Lung (tissue), 11 donors: ENCODE measurements at regions not wholly inside any gene's neighbourhood (a gene's known extent, or its start where the extent isn't known, plus 50 kb on each side); places are given as distances from the start of the nearest gene placed in this dataset.

Experiments
- ATAC-seq: fragments of 200-7000 bp; cut with Tn5 transposase; one replicate; pipeline ENCODE4 v1.9.1; 2020; ENCODE audit warnings: moderate number of reproducible peaks; ENCODE audit not compliant: insufficient read depth, low FRiP score
- DNase-seq, 3 donors: peaks; one replicate each; pipeline ENCODE4 v3.0.0-alpha.2; 2013 to 2017
- H3K27ac ChIP-seq, 2 donors: one replicate each; pipeline ENCODE4 v1.5.1; 2013; ENCODE audit warnings: mild to moderate bottlenecking in 2 of 2, moderate library complexity in 2 of 2, control low read depth in 1 of 2, inconsistent platforms in 1 of 2, low read depth in 1 of 2, low read length in 1 of 2
- H3K27me3 ChIP-seq, 3 donors: one replicate each; pipeline ENCODE4 v1.5.1; 2013; ENCODE audit warnings: low read length in 2 of 3; ENCODE audit not compliant: control insufficient read depth in 3 of 3, insufficient read depth in 3 of 3
- H3K36me3 ChIP-seq, 4 donors: one replicate each; pipeline ENCODE4 v1.5.1; 2013; ENCODE audit warnings: low read length in 4 of 4, mild to moderate bottlenecking in 1 of 4, moderate library complexity in 1 of 4; ENCODE audit not compliant: control insufficient read depth in 4 of 4, insufficient read depth in 4 of 4
- H3K4me1 ChIP-seq, 5 donors: one replicate each; pipeline ENCODE4 v1.5.1; 2013; ENCODE audit warnings: low read length in 5 of 5, mild to moderate bottlenecking in 2 of 5, moderate library complexity in 1 of 5; ENCODE audit not compliant: control insufficient read depth in 5 of 5, insufficient read depth in 5 of 5
- H3K4me3 ChIP-seq: one replicate; pipeline ENCODE4 v1.5.1; 2013; ENCODE audit warnings: mild to moderate bottlenecking, control low read depth, moderate library complexity
- H3K9ac ChIP-seq, 2 donors: one replicate each; pipeline ENCODE4 v1.5.1; 2013; ENCODE audit warnings: low read length in 2 of 2, control low read depth in 1 of 2; ENCODE audit not compliant: insufficient read depth in 1 of 2
- H3K9me3 ChIP-seq, 4 donors: one replicate each; pipeline ENCODE4 v1.5.1; 2013; ENCODE audit warnings: low read length in 3 of 4, mild to moderate bottlenecking in 1 of 4, moderate library complexity in 1 of 4; ENCODE audit not compliant: control insufficient read depth in 4 of 4, insufficient read depth in 3 of 4
- CTCF ChIP-seq: IDR thresholded peaks from 2 replicates; pipeline ENCODE4 v1.5.1; 2012; ENCODE audit warnings: mild to moderate bottlenecking; ENCODE audit errors: control extremely low read depth, extremely low read depth
- WGBS, 2 donors: extraction: QIAGEN DNeasy Blood & Tissue Kit; methylation state at CpG; one replicate each; pipeline ENCODE4 v1.1.7; 2013; 5-methylcytosine and 5-hydroxymethylcytosine counted together
- donor health status: control.
- donor health status: control.
- donor health status: Bipolar disorder and iron deficiency.
- donor health status: healthy.
- donor health status: DM: yes; HTN: yes; CAD: no.

DNA sequence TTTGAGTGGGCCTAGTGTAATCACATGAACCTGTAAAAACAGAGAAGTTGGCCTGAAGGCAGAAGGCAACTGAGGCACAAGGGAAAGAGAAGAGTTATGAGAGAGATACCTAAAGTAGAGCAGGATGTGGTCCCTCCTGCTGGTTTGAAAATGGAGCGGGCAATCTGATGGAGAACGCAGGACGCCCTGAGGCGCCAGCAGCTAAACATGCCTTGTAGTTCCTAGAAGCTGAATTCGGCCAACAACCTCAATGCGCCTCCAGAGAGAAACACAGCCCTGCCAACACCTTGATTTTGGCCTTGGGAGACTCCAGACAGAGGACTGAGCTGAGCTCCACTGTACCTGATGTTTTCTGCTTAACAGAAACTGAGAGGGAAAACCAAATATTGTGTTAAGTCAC lies 469.9 kb downstream of the SOCS6 start:
- ATAC-seq, result no peak
- Histone ChIP-seq H3K4me1 (no peaks in the 10 kb centered on the region), H3K9ac (no peak overlapping the region), H3K9me3 (no peaks in the 10 kb centered on the region), H3K27ac (no peak overlapping the region), H3K36me3 (no peaks in the 10 kb centered on the region), H3K4me3 (no peak overlapping the region), H3K27me3 (no peaks in the 10 kb centered on the region)
- WGBS, 2 donors, result 90 to 93% methylated on average over 6 of the region's 6 CpGs
- no peak for DNase-seq
- no peak for TF ChIP-seq CTCF

DNA sequence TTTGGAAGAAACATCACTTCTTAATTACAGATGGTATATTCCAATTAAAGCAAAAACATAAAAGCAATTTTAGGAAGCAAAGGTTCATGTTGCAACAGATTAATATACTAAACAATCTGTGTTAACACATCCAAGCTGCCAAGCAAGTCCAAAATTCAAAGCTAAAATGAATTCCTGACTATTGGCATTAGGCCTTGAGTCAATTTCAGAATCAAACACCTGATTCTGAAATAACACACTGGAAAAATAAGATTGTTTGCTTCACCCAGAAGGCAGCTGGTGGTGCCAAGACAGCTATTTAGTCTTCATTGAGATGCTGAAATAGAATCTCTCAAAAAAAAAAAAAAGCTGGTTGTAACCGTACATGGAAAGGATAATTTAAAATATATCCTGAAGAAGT lies 465.6 kb downstream of the SOCS6 start:
- WGBS, 2 donors, result 40 to 85% methylated on average over 1 of the region's 1 CpG
- no peaks in the 10 kb centered on the region for H3K27me3 ChIP-seq
- DNase-seq (no peak), ATAC-seq (no peak)
- H3K4me1 ChIP-seq, result no peaks in the 10 kb centered on the region
- H3K9me3 ChIP-seq, result no peaks in the 10 kb centered on the region
- no peak overlapping the region for H3K9ac ChIP-seq
- H3K4me3 ChIP-seq, result no peak overlapping the region
- no peak for TF ChIP-seq CTCF
- H3K36me3 ChIP-seq, result no peaks in the 10 kb centered on the region
- no peak overlapping the region for H3K27ac ChIP-seq

DNA sequence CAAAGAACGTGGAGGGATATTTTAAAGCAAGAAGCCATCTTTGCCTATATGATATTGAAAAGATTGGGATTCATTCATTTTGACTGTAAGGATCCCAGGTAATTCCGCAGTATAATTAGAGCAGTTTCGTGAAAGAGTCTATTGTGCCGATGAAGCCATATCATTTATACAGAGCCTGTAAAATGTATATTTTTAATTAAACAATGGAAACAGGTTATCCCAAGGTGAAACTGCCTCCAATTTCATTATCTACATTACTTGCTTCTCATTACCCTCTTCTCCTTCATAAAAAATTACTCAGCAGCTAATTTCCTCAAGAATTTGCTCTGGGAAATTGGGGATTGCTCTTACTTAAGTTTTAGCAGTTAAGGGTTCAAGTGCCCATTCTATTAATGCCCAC lies 444.1 kb downstream of the SOCS6 start:
- no peaks in the 10 kb centered on the region for H3K27me3 ChIP-seq
- no peak for TF ChIP-seq CTCF
- no peaks in the 10 kb centered on the region for H3K36me3 ChIP-seq
- no peak for DNase-seq
- no peak overlapping the region for H3K4me3 ChIP-seq
- H3K9me3 ChIP-seq, result peaks cover 0 to 7% (median 0%) of the 10 kb centered on the region in 4 donors
- ATAC-seq, result no peak
- no peak overlapping the region for H3K9ac ChIP-seq
- WGBS, 2 donors, result 86 to 91% methylated on average over 4 of the region's 4 CpGs
- H3K4me1 ChIP-seq, result peaks cover 0 to 2% (median 0%) of the 10 kb centered on the region in 5 donors
- no peak overlapping the region for H3K27ac ChIP-seq

DNA sequence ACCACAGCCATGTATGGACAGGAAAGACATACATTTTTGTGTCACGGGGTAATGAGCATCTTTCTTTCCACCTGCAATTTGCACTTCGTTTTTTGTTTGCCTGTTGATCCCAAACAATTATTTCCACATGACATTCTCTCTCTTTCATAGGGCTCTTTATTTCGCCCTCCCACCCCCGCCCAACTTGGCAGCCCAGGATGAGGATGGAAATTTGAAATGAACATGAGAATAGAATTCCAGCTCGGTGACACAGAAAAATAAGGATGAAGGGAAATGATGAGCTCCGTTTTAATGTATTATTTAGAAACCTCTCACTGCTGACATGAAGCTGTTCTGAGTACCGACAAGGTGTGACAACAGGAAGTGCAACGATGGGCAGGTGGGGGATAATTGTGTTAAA lies 443.3 kb downstream of the SOCS6 start:
- no peak for TF ChIP-seq CTCF
- no peaks in the 10 kb centered on the region for H3K27me3 ChIP-seq
- H3K4me1 ChIP-seq, result peaks cover 0 to 7% (median 0%) of the 10 kb centered on the region in 5 donors
- no peak overlapping the region for H3K9ac ChIP-seq
- H3K36me3 ChIP-seq, result no peaks in the 10 kb centered on the region
- DNase-seq (no peak), ATAC-seq (no peak)
- H3K9me3 ChIP-seq, result peaks cover 0 to 7% (median 0%) of the 10 kb centered on the region in 4 donors
- 78 to 85% methylated on average over 8 of the region's 8 CpGs for WGBS, 2 donors
- no peak overlapping the region for H3K27ac ChIP-seq
- no peak overlapping the region for H3K4me3 ChIP-seq
